H1 (cell line): ENCODE measurements at regions not wholly inside any gene's neighbourhood (a gene's known extent, or its start where the extent isn't known, plus 50 kb on each side); places are given as distances from the start of the nearest gene placed in this dataset.

ENCODE experiments used
- CHD2 ChIP-seq: IDR thresholded peaks from 2 replicates; pipeline ENCODE4 v1.6.1; 2012; ENCODE audit warnings: low read length, improper control_type of control experiment
- JUN ChIP-seq: IDR thresholded peaks from 2 replicates; pipeline ENCODE4 v1.6.1; 2011; ENCODE audit warnings: low read depth, mild to moderate bottlenecking, improper control_type of control experiment, low read length
- POLR2AphosphoS5 ChIP-seq: IDR thresholded peaks from 2 replicates; pipeline ENCODE4 v1.6.1; 2011; ENCODE audit warnings: low read depth, low read length

DNA sequence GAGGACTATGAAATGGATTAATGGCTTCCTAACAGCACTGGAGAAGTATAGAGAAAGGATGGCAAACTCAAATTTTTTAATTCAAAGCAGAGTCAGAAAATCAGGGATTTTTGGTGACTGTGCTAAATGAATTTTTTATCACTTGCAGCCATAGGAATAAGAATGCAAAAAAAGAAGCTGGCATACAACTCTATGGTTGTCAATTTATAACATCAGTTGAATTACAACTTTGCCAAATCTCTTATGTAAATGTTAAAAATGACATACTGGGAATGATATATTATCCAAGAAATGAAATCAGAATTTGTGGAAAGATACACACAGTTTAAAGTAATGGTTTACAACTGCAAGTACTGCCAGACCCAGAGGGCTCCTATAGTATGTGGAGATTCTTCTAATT is 106.5 kb downstream of the HTR1B start:
- TF ChIP-seq POLR2AphosphoS5 = no peak
- TF ChIP-seq JUN = no peak
- no peak for TF ChIP-seq CHD2
